D721Med (cell line): ENCODE measurements at regions not wholly inside any gene's neighbourhood (a gene's known extent, or its start where the extent isn't known, plus 50 kb on each side); places are given as distances from the start of the nearest gene placed in this dataset.

Experiments used
- DNase-seq: peaks from one replicate; pipeline ENCODE4 v3.0.0; 2011; ENCODE audit warnings: low spot score; ENCODE audit not compliant: insufficient read length
- FAIRE-seq: peaks from 2 replicates; lab custom pipeline; 2011; peaks lifted over from hg19 to GRCh38; lab: Jason Lieb, UNC
- CTCF ChIP-seq: IDR thresholded peaks from 2 replicates; pipeline ENCODE4 v1.5.1; 2012; ENCODE audit warnings: mild to moderate bottlenecking, control low read depth; ENCODE audit not compliant: insufficient read depth; ENCODE audit errors: missing control alignments

- FAIRE-seq (no peak), DNase-seq (no peak)
- TF ChIP-seq CTCF: no peak
These were observed 231.9 kb downstream of the SEC14L1 start for GRCh38 chr17:77372444-77373298.

GRCh38 chr17:77373299-77374169 is 232.8 kb downstream of the SEC14L1 start:
- DNase-seq: no peak
- FAIRE-seq: no peak

GRCh38 chr17:77374170-77374936 is 233.6 kb downstream of the SEC14L1 start:
- TF ChIP-seq CTCF: no peak
- FAIRE-seq (no peak), DNase-seq (no peak)

More at GRCh38 chr17:77373299-77374169, 232.8 kb downstream of the SEC14L1 start:
- no peak for TF ChIP-seq CTCF

- no peak for FAIRE-seq
- TF ChIP-seq CTCF: no peak
- DNase-seq: no peak
These were observed 234.5 kb downstream of the SEC14L1 start for GRCh38 chr17:77375108-77375916.

GRCh38 chr17:77375917-77376651 is 235.3 kb downstream of the SEC14L1 start:
- no peak for TF ChIP-seq CTCF
- DNase-seq (no peak), FAIRE-seq (no peak)
